Nephron progenitor cell (in vitro differentiated cells): ENCODE measurements at regions not wholly inside any gene's neighbourhood (a gene's known extent, or its start where the extent isn't known, plus 50 kb on each side); places are given as distances from the start of the nearest gene placed in this dataset.

Source experiments
- DNase-seq: peaks from one replicate; pipeline ENCODE4 v3.0.0; 2021
- H3K27ac Mint-ChIP-seq: 2 replicates; pipeline ENCODE4 v1.8.0; 2021; ENCODE audit warnings: mild to moderate bottlenecking, moderate library complexity, mixed read lengths
- H3K27me3 Mint-ChIP-seq: 2 replicates; pipeline ENCODE4 v1.8.0; 2021; ENCODE audit warnings: mild to moderate bottlenecking, low read depth, mixed read lengths; ENCODE audit not compliant: poor library complexity
- H3K36me3 Mint-ChIP-seq: 2 replicates; pipeline ENCODE4 v1.8.0; 2021; ENCODE audit warnings: low read depth, mixed read lengths
- H3K4me1 Mint-ChIP-seq: 2 replicates; pipeline ENCODE4 v1.8.0; 2021; ENCODE audit warnings: mixed read lengths
- H3K4me3 Mint-ChIP-seq: 2 replicates; pipeline ENCODE4 v1.8.0; 2021; ENCODE audit warnings: mild to moderate bottlenecking, moderate library complexity, mixed read lengths
- H3K9me3 Mint-ChIP-seq: 2 replicates; pipeline ENCODE4 v1.8.0; 2021; ENCODE audit warnings: mild to moderate bottlenecking, moderate library complexity, mixed read lengths
- TF ChIP-seq, protein P1 (sequence below): fragments of 200-600 bp; sonication (generic); IDR thresholded peaks from 2 replicates; pipeline ENCODE4 v1.5.0; 2021; ENCODE audit warnings: antibody characterized with exemption

- TF ChIP-seq, protein P1, sequence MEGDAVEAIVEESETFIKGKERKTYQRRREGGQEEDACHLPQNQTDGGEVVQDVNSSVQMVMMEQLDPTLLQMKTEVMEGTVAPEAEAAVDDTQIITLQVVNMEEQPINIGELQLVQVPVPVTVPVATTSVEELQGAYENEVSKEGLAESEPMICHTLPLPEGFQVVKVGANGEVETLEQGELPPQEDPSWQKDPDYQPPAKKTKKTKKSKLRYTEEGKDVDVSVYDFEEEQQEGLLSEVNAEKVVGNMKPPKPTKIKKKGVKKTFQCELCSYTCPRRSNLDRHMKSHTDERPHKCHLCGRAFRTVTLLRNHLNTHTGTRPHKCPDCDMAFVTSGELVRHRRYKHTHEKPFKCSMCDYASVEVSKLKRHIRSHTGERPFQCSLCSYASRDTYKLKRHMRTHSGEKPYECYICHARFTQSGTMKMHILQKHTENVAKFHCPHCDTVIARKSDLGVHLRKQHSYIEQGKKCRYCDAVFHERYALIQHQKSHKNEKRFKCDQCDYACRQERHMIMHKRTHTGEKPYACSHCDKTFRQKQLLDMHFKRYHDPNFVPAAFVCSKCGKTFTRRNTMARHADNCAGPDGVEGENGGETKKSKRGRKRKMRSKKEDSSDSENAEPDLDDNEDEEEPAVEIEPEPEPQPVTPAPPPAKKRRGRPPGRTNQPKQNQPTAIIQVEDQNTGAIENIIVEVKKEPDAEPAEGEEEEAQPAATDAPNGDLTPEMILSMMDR = no peak
- DNase-seq = no peak
- H3K27me3 Mint-ChIP-seq = no peaks in the 10 kb centered on the region
- peaks cover 10% of the 10 kb centered on the region for H3K9me3 Mint-ChIP-seq
- no peaks in the 10 kb centered on the region for H3K36me3 Mint-ChIP-seq
- H3K27ac Mint-ChIP-seq = no peak overlapping the region
- H3K4me1 Mint-ChIP-seq = peaks cover 65% of the 10 kb centered on the region
- no peak overlapping the region for H3K4me3 Mint-ChIP-seq
Measured at GRCh38 chr3:59246719-59247401, 197.0 kb upstream of the CFAP20DC start.

GRCh38 chr3:59245859-59246501 is 196.2 kb upstream of the CFAP20DC start:
- Mint-ChIP-seq H3K4me3 (no peak overlapping the region), H3K4me1 (peaks cover 57% of the 10 kb centered on the region), H3K9me3 (peaks cover 10% of the 10 kb centered on the region), H3K27me3 (no peaks in the 10 kb centered on the region), H3K27ac (no peak overlapping the region), H3K36me3 (no peaks in the 10 kb centered on the region)
- no peak for DNase-seq
- TF ChIP-seq, protein P1 = no peak

DNA sequence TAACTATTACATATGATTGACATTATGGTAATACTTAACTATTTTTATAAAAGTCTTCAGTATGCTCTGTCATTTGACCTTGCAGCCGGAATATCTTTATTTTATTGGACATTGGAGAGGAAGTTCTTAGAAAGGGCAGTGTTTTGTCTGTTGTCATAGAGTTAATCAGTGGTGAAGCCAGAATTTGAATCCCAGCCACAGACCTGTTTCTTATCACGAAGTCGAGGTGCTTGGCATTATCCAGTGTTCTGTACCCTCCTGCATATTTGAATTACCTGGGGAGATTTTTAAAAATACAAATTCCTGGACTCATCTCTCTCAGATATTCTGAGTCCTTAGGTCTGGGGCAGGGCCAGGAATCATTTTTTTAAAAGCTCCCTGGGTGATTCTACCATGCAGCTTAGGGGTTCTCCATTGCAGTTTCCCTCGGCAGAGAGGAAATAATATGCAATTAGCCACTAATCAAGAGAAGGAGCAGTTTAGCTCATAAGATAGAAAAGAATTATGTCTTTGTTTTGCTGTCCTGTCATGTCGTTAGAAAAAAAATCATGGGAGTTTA is 195.6 kb upstream of the CFAP20DC start:
- Mint-ChIP-seq H3K36me3 (no peaks in the 10 kb centered on the region), H3K4me1 (peaks cover 54% of the 10 kb centered on the region), H3K4me3 (no peak overlapping the region), H3K9me3 (peaks cover 10% of the 10 kb centered on the region), H3K27ac (no peak overlapping the region), H3K27me3 (no peaks in the 10 kb centered on the region)
- DNase-seq = no peak
- TF ChIP-seq, protein P1 = no peak

DNA sequence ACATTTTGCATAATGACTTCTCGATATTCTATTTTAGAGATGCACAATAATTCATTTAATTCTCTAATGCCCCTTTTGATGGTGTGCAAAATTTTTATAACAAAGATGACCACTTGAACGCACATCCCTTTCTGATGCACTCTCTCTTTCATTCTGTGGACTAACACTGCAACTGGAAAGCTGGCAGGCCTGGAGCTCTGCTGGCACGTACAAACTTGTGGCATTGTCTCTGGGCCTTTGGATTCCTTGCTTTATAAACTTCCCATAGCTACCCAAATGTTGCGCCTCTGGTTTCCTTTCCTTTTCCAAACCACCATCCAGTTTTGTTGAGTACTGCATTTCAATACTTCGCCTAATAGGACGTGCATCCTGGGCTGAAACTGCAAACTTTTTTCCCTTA is 194.5 kb upstream of the CFAP20DC start:
- DNase-seq = no peak
- Mint-ChIP-seq H3K27me3 (no peaks in the 10 kb centered on the region), H3K4me1 (peaks cover 47% of the 10 kb centered on the region), H3K27ac (no peak overlapping the region), H3K36me3 (no peaks in the 10 kb centered on the region), H3K9me3 (peaks cover 14% of the 10 kb centered on the region), H3K4me3 (no peak overlapping the region)
- TF ChIP-seq, protein P1 = no peak

- H3K27ac Mint-ChIP-seq = no peak overlapping the region
- H3K9me3 Mint-ChIP-seq = peaks cover 19% of the 10 kb centered on the region
- H3K4me3 Mint-ChIP-seq = no peak overlapping the region
- DNase-seq = no peak
- H3K36me3 Mint-ChIP-seq = no peaks in the 10 kb centered on the region
- no peaks in the 10 kb centered on the region for H3K27me3 Mint-ChIP-seq
- TF ChIP-seq, protein P1 = no peak
- H3K4me1 Mint-ChIP-seq = peaks cover 41% of the 10 kb centered on the region
Measured at GRCh38 chr3:59243476-59243875, 193.7 kb upstream of the CFAP20DC start.
